NOMO-1 treated with DMSO at 0.1 percent for 48 hours (cell line): ENCODE measurements at regions not wholly inside any gene's neighbourhood (a gene's known extent, or its start where the extent isn't known, plus 50 kb on each side); places are given as distances from the start of the nearest gene placed in this dataset.
A peak's percentile ranks its signal among the peaks of the same experiment; 100 is the strongest.
"Not testable (repeated sequence)": the region's sequence is repeated elsewhere in the genome, so short reads cannot be mapped to it uniquely, and the experiment has no call there.

ENCODE experiments used
- DNase-seq: peaks from one replicate; lab custom pipeline; 2025; ENCODE audit not compliant: unreplicated experiment; lab: John Stamatoyannopoulos, UW

- no peak for DNase-seq
Measured at GRCh38 chr2:128503399-128504245, 185.0 kb upstream of the HS6ST1 start.

GRCh38 chr2:128504246-128505149 lies 185.8 kb upstream of the HS6ST1 start:
- no peak for DNase-seq

- no peak for DNase-seq
Measured at GRCh38 chr2:128505150-128505490, 186.5 kb upstream of the HS6ST1 start.

GRCh38 chr2:128505575-128506526 lies 187.2 kb upstream of the HS6ST1 start:
- no peak for DNase-seq

- DNase-seq = no peak
Measured at GRCh38 chr2:128506534-128506933, 187.9 kb upstream of the HS6ST1 start.

- DNase-seq = no peak
Measured at GRCh38 chr2:128510701-128511397, 192.2 kb upstream of the HS6ST1 start.

GRCh38 chr2:128511731-128512378 lies 193.2 kb upstream of the HS6ST1 start:
- no peak for DNase-seq

GRCh38 chr2:128512379-128513115 lies 193.9 kb upstream of the HS6ST1 start:
- DNase-seq = no peak

GRCh38 chr2:128513116-128513960 lies 194.7 kb upstream of the HS6ST1 start:
- DNase-seq = peak; percentile 95

- DNase-seq = peak; percentile 95
Measured at GRCh38 chr2:128513961-128514283, 195.3 kb upstream of the HS6ST1 start.

- no peak for DNase-seq
Measured at GRCh38 chr2:128514555-128514955, 195.9 kb upstream of the HS6ST1 start.

- no peak for DNase-seq
Measured at GRCh38 chr2:128516938-128517337, 198.3 kb upstream of the HS6ST1 start.

GRCh38 chr2:128519028-128519427 lies 200.4 kb upstream of the HS6ST1 start:
- DNase-seq = not testable (repeated sequence)

- DNase-seq = no peak
Measured at GRCh38 chr2:128519517-128520215, 201.0 kb upstream of the HS6ST1 start.

GRCh38 chr2:128520340-128520739 lies 201.7 kb upstream of the HS6ST1 start:
- DNase-seq = no peak

GRCh38 chr2:128520791-128521190 lies 202.1 kb upstream of the HS6ST1 start:
- no peak for DNase-seq

- DNase-seq = no peak
Measured at GRCh38 chr2:128521482-128521881, 202.8 kb upstream of the HS6ST1 start.

GRCh38 chr2:128522829-128523228 lies 204.2 kb upstream of the HS6ST1 start:
- no peak for DNase-seq
